MM.1S (cell line): ENCODE measurements at regions not wholly inside any gene's neighbourhood (a gene's known extent, or its start where the extent isn't known, plus 50 kb on each side); places are given as distances from the start of the nearest gene placed in this dataset.

Source experiments
- DNase-seq: peaks from one replicate; pipeline ENCODE4 v3.0.0-alpha.2; 2015
- H2AFZ ChIP-seq: fragments of 300-600 bp; sonication (generic); 2 replicates; pipeline ENCODE4 v1.6.0; 2016; ENCODE audit warnings: antibody characterized with exemption, low read length
- H3F3A ChIP-seq: fragments of 300-600 bp; sonication (generic); 2 replicates; pipeline ENCODE4 v1.6.1; 2016; ENCODE audit warnings: mild to moderate bottlenecking, antibody characterized with exemption, low read length, moderate library complexity, mixed read lengths; ENCODE audit not compliant: insufficient read depth
- H3K27ac ChIP-seq: fragments of 300-600 bp; sonication (generic); 2 replicates; pipeline ENCODE4 v1.5.1; 2016; ENCODE audit warnings: mild to moderate bottlenecking, low read length
- H3K27me3 ChIP-seq: fragments of 300-600 bp; sonication (generic); replicated peaks from 2 replicates; pipeline ENCODE4 v1.6.0; 2016; ENCODE audit warnings: low read length; ENCODE audit not compliant: insufficient read depth
- H3K36me3 ChIP-seq: fragments of 300-600 bp; sonication (generic); replicated peaks from 2 replicates; pipeline ENCODE4 v1.6.1; 2016; ENCODE audit warnings: mild to moderate bottlenecking, low read length, mixed read lengths; ENCODE audit not compliant: insufficient read depth
- H3K4me1 ChIP-seq: fragments of 300-600 bp; sonication (generic); 2 replicates; pipeline ENCODE4 v1.6.1; 2016; ENCODE audit warnings: low read length, mixed read lengths
- H3K4me2 ChIP-seq: fragments of 300-600 bp; sonication (generic); 2 replicates; pipeline ENCODE4 v1.6.0; 2016; ENCODE audit warnings: low read depth, low read length
- H3K4me3 ChIP-seq: fragments of 300-600 bp; sonication (generic); 2 replicates; pipeline ENCODE4 v1.5.1; 2016; ENCODE audit warnings: low read length, mixed read lengths
- H3K79me2 ChIP-seq: fragments of 300-600 bp; sonication (generic); 2 replicates; pipeline ENCODE4 v1.6.1; 2016; ENCODE audit warnings: mixed run types, low read length, mixed read lengths
- H3K9ac ChIP-seq: fragments of 300-600 bp; sonication (generic); 2 replicates; pipeline ENCODE4 v1.6.1; 2016; ENCODE audit warnings: low read length, mixed read lengths
- H3K9me2 ChIP-seq: fragments of 300-600 bp; sonication (generic); replicated peaks from 2 replicates; pipeline ENCODE4 v1.6.1; 2016; ENCODE audit warnings: mild to moderate bottlenecking, low read length, mixed read lengths; ENCODE audit not compliant: insufficient read depth
- H3K9me3 ChIP-seq: fragments of 300-600 bp; sonication (generic); replicated peaks from 2 replicates; pipeline ENCODE4 v1.6.1; 2016; ENCODE audit warnings: mild to moderate bottlenecking, low read length, mixed read lengths; ENCODE audit not compliant: insufficient read depth
- H4K20me1 ChIP-seq: fragments of 300-600 bp; sonication (generic); 2 replicates; pipeline ENCODE4 v1.6.1; 2016; ENCODE audit warnings: mild to moderate bottlenecking, low read length, moderate library complexity, mixed read lengths; ENCODE audit not compliant: insufficient read depth
- EZH2 ChIP-seq: fragments of 300-600 bp; sonication (generic); optimal IDR thresholded peaks from 2 replicates; pipeline ENCODE3; 2017; ENCODE audit warnings: low read depth, mild to moderate bottlenecking, antibody characterized with exemption, low read length, mixed read lengths
- EZH2phosphoT487 ChIP-seq: fragments of 300-600 bp; sonication (generic); IDR thresholded peaks from 2 replicates; pipeline ENCODE4 v1.6.1; 2018; ENCODE audit warnings: antibody characterized with exemption, low read length
- TF ChIP-seq, protein P1 (sequence below): fragments of 300-600 bp; sonication (generic); IDR thresholded peaks from 2 replicates; pipeline ENCODE4 v1.5.1; 2016; ENCODE audit warnings: antibody characterized with exemption, low read length, mixed read lengths

DNA sequence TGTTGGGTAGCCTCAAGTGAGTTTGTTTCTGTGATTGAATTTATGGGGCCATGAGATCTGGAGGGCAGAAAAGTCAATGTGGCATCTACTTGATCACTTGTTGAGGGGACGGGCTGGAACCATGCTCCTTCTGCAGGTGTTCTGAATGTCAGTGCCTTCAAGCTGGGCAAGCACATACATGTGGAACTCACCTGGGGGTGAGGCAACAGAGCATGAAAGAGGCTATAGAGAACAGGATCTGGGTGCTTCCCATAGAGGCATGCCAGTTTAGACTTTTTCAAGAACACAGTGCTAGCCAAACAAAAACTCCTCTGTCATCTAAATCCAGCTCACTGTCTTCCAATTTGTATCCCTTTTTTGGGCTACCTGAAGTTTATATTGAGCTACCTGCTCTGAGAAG lies 77.8 kb upstream of the SLC35B3 start:
- H3K9me3 ChIP-seq, result no peaks in the 10 kb centered on the region
- H3K4me3 ChIP-seq, result no peak overlapping the region
- no peaks in the 10 kb centered on the region for H3F3A ChIP-seq
- no peak overlapping the region for H2AFZ ChIP-seq
- no peaks in the 10 kb centered on the region for H4K20me1 ChIP-seq
- H3K79me2 ChIP-seq, result no peaks in the 10 kb centered on the region
- H3K27me3 ChIP-seq, result no peaks in the 10 kb centered on the region
- TF ChIP-seq, protein P1, sequence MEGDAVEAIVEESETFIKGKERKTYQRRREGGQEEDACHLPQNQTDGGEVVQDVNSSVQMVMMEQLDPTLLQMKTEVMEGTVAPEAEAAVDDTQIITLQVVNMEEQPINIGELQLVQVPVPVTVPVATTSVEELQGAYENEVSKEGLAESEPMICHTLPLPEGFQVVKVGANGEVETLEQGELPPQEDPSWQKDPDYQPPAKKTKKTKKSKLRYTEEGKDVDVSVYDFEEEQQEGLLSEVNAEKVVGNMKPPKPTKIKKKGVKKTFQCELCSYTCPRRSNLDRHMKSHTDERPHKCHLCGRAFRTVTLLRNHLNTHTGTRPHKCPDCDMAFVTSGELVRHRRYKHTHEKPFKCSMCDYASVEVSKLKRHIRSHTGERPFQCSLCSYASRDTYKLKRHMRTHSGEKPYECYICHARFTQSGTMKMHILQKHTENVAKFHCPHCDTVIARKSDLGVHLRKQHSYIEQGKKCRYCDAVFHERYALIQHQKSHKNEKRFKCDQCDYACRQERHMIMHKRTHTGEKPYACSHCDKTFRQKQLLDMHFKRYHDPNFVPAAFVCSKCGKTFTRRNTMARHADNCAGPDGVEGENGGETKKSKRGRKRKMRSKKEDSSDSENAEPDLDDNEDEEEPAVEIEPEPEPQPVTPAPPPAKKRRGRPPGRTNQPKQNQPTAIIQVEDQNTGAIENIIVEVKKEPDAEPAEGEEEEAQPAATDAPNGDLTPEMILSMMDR, result no peak
- TF ChIP-seq EZH2phosphoT487 (no peak), EZH2 (no peak)
- no peak overlapping the region for H3K9ac ChIP-seq
- no peak overlapping the region for H3K4me2 ChIP-seq
- H3K4me1 ChIP-seq, result no peaks in the 10 kb centered on the region
- H3K9me2 ChIP-seq, result no peaks in the 10 kb centered on the region
- no peak overlapping the region for H3K27ac ChIP-seq
- no peak for DNase-seq
- H3K36me3 ChIP-seq, result no peaks in the 10 kb centered on the region

DNA sequence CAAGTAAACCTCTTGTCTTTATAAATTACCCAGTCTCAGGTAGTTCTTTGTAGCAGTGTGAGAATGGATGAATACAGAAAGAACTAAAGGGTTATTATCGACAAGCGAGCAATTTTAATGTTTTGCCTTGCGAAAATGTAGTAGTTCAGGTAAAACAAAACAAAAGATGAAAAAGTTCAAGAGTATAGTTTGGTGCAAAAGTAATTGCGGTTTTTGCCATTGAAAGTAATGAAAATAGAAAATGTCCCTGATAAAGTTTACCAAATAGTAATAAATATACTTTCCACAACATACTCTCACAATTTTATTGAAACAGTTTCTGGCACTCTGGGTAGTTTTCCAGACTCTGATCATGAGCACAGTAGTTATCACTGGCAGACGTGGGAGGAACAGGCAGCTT lies 71.9 kb upstream of the SLC35B3 start:
- Histone ChIP-seq H3K27ac (no peak overlapping the region), H3K4me2 (no peak overlapping the region), H2AFZ (no peak overlapping the region), H3F3A (no peaks in the 10 kb centered on the region), H3K79me2 (no peaks in the 10 kb centered on the region), H4K20me1 (no peaks in the 10 kb centered on the region), H3K4me1 (no peaks in the 10 kb centered on the region), H3K36me3 (no peaks in the 10 kb centered on the region), H3K9me3 (no peaks in the 10 kb centered on the region; the same call in 1 of the 2 replicates), H3K9me2 (no peaks in the 10 kb centered on the region), H3K4me3 (no peak overlapping the region), H3K9ac (no peak overlapping the region), H3K27me3 (no peaks in the 10 kb centered on the region)
- TF ChIP-seq, protein P1, result no peak
- TF ChIP-seq EZH2 (no peak), EZH2phosphoT487 (no peak)
- DNase-seq, result no peak

DNA sequence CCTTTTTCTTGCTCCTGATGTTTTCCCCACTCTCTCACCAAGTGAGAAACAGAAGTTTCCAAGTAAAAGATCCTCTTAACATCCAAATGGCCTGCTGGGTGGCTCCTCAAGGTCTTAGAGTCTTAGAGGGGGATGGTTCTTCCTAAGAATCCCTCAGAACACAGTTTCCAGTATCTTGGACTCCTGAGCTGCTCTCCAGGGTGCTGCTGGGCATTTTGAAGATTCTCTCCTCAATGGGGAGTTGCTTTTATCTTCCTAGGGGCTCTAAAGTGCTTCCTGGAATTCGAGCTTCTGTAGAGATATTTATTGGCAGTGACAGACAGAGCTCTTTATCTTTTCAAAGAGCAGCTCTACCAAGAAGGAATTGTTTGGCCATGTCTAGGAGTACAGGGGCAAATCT lies 70.8 kb upstream of the SLC35B3 start:
- Histone ChIP-seq H3K4me1 (no peaks in the 10 kb centered on the region), H3K9ac (no peak overlapping the region), H3K4me3 (no peak overlapping the region), H3K27ac (no peak overlapping the region), H3K79me2 (no peaks in the 10 kb centered on the region), H3F3A (no peaks in the 10 kb centered on the region), H2AFZ (no peak overlapping the region), H3K9me3 (no peaks in the 10 kb centered on the region; the same call in 1 of the 2 replicates), H4K20me1 (no peaks in the 10 kb centered on the region), H3K9me2 (no peaks in the 10 kb centered on the region), H3K36me3 (no peaks in the 10 kb centered on the region), H3K27me3 (no peaks in the 10 kb centered on the region), H3K4me2 (no peak overlapping the region)
- no peak for TF ChIP-seq EZH2phosphoT487
- TF ChIP-seq, protein P1, result no peak
- no peak for TF ChIP-seq EZH2
- DNase-seq, result no peak
